HL-60/S4 treated with retinoic acid at 250 ng/mL for 4 days and 3 days (cell line): ENCODE measurements at regions not wholly inside any gene's neighbourhood (a gene's known extent, or its start where the extent isn't known, plus 50 kb on each side); places are given as distances from the start of the nearest gene placed in this dataset.

Experiments used
- in situ Hi-C: fragments of 300-500 bp; cut with MboI; formaldehyde crosslinking; loops from 2 replicates; pipeline ENCODE4 v1.7.0; 2022; ENCODE audit warnings: low sequenced_read_pairs

- in situ Hi-C loops, result no loop called here
These were observed 555.9 kb downstream of the MIAT start for GRCh38 chr22:27213294-27213693.

- in situ Hi-C loops, result no loop called here
These were observed 556.6 kb downstream of the MIAT start for GRCh38 chr22:27213766-27214581.

GRCh38 chr22:27214691-27215090, 557.3 kb downstream of the MIAT start:
- in situ Hi-C loops, result no loop called here

GRCh38 chr22:27215871-27216270, 558.5 kb downstream of the MIAT start:
- in situ Hi-C loops, result no loop called here

- in situ Hi-C loops, result no loop called here
These were observed 559.1 kb downstream of the MIAT start for GRCh38 chr22:27216444-27216843.

GRCh38 chr22:27217154-27217553, 559.8 kb downstream of the MIAT start:
- in situ Hi-C loops, result no loop called here

- in situ Hi-C loops, result no loop called here
These were observed 560.9 kb downstream of the MIAT start for GRCh38 chr22:27218012-27218920.

GRCh38 chr22:27219036-27219435, 561.6 kb downstream of the MIAT start:
- in situ Hi-C loops, result no loop called here

GRCh38 chr22:27220339-27220738, 563.0 kb downstream of the MIAT start:
- in situ Hi-C loops, result no loop called here

- in situ Hi-C loops, result no loop called here
These were observed 564.8 kb downstream of the MIAT start for GRCh38 chr22:27222178-27222577.

GRCh38 chr22:27223317-27224177, 566.2 kb downstream of the MIAT start:
- in situ Hi-C loops, result no loop called here

- in situ Hi-C loops, result no loop called here
These were observed 567.3 kb downstream of the MIAT start for GRCh38 chr22:27224485-27225374.

GRCh38 chr22:27226666-27227065, 569.3 kb downstream of the MIAT start:
- in situ Hi-C loops, result no loop called here

GRCh38 chr22:27228771-27229170, 571.4 kb downstream of the MIAT start:
- in situ Hi-C loops, result no loop called here

- in situ Hi-C loops, result no loop called here
These were observed 571.4 kb downstream of the MN1 start for GRCh38 chr22:27230189-27230588.

GRCh38 chr22:27231266-27231665, 570.3 kb downstream of the MN1 start:
- in situ Hi-C loops, result no loop called here

- in situ Hi-C loops, result no loop called here
These were observed 569.5 kb downstream of the MN1 start for GRCh38 chr22:27232077-27232476.

- in situ Hi-C loops, result no loop called here
These were observed 564.3 kb downstream of the MN1 start for GRCh38 chr22:27237080-27237741.

GRCh38 chr22:27238935-27239510, 562.5 kb downstream of the MN1 start:
- in situ Hi-C loops, result no loop called here
